Fibroblast of the aortic adventitia (primary cell): ENCODE measurements at regions not wholly inside any gene's neighbourhood (a gene's known extent, or its start where the extent isn't known, plus 50 kb on each side); places are given as distances from the start of the nearest gene placed in this dataset.
A peak's percentile ranks its signal among the peaks of the same experiment; 100 is the strongest.

Experiments used
- DNase-seq: peaks from one replicate; pipeline ENCODE4 v3.0.0-alpha.2; 2010; ENCODE audit warnings: low read depth
- H3K4me3 ChIP-seq: 2 replicates; pipeline ENCODE4 v1.5.1; 2011; ENCODE audit warnings: low read depth, mild to moderate bottlenecking, control low read depth, low read length, moderate library complexity
- CTCF ChIP-seq: IDR thresholded peaks from 2 replicates; pipeline ENCODE4 v1.5.1; 2011; ENCODE audit warnings: mild to moderate bottlenecking, low read length, control low read depth, inconsistent platforms; ENCODE audit not compliant: insufficient read depth

DNA sequence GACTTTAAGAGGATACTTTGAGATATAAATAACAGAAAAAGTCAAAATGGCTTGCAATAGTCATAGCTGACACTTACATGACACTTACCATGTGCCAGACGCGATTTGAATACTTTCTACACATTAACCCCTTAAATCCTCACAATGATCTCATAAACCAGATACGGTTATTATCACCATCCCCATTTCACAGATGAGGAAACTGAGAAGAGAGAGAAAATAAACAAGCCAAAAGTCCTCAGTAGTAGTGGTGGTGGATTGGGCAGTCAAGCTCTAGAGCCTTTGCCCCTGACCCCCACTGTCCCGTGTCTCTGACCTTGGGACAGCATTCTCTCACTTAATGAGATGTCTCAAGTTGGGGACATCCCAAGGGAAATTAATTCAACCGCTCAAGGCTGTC, 105.2 kb upstream of the TAF1B start:
- TF ChIP-seq CTCF = no peak
- DNase-seq = no peak
- H3K4me3 ChIP-seq = no peak overlapping the region

DNA sequence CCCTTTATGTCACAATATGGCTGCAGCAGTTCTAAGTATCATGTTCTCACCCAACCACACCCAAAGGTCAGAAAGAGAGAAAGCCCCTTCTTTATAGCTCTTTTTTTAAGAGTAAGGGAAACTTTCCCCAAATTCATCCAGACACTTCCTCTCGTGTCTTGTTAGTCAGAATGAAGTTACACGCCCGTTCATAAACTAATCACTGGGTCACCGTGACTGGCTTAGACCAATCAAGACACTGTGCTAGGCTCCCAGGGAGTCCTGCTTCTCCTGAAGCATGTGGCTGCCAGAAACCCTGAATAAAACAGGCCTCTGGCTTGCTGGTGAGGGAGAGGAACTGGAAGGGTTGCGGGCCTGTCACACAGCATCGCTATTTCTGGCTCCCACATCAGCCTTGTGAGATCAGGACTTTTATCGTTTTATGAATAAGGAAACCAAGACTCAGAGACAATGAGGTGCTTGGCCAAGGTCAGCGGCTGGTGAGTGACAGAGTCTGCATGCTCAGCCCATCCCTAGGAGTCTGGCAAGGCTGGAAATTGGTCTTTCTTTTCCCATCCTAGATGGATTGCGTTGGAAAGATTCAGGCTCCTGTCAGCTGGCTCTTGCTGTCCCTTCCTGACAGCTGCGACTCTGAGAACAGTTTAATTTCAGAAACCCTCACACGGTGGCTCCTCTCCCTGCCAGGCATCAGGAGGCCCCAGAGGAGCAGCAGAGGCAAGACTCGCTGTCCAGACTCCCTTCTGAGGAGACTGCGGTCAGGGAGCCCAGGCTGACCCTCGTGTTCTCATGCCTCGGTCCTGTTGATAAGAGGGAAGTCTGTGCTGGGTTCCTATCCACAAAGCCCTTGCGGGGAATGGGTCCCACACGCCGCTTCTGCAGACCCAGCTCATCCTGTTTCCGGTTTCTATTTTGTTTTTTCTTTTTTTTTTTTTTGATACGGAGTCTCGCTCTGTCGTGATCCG, 104.5 kb upstream of the TAF1B start:
- peak; percentile 59 for DNase-seq
- peak overlapping the region; percentile 25 for H3K4me3 ChIP-seq
- no peak for TF ChIP-seq CTCF

DNA sequence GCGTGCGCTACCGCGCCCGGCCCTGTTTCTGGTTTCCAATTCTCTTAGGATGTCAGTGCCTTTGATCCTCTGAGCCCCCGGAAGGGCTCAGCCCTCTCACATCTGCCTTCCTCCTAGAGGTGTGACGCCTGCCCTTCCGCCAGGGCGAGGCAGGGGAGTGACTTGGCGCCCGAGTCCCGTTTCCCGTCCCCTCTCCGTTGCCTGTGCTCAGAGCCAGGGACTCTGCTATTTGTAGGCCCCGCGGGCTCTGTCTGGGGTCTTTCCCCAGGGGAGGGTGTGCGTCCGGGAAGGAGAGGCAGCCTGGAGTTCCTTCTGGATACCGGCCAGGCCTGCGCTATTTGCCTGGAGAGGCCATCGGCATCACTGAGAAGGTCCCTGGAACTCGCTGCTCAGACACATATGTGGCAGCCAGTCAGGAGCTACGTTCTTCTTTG, 103.7 kb upstream of the TAF1B start:
- peak; percentile 41 for DNase-seq
- no peak for TF ChIP-seq CTCF
- no peak overlapping the region for H3K4me3 ChIP-seq

DNA sequence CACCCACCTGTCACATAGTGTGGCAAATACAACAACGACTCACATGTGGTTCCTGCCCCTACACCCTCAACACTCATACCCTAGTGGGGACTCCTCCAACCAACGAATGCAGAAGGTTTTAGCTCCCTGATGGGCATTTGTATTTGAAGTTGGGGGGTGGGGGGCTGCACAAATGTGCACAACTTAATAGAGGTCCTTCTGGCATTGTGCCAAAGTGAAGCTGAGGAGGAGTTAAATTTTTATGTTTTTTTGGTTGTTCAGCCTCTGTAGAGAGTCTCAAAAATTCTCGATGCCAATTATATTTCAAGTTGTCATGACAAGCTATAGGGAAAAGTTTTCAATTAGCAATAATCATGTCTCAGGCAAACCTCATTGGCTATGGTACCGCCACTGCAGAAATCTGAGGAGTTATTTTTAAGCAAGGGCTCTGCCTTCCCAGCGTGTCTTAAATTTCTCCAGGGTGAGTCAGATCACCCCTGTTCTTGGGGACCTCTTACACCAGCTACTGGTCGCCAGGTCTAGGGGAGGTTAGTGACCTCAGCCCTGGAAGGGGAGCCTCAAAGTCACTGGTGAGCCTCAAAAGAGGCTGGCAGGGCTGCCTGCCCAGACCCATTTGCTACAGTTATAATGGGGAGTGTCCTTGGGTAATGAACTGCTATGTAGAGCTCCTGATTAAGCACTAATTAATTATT, 102.7 kb upstream of the TAF1B start:
- no peak for DNase-seq
- H3K4me3 ChIP-seq = no peak overlapping the region
- no peak for TF ChIP-seq CTCF

DNA sequence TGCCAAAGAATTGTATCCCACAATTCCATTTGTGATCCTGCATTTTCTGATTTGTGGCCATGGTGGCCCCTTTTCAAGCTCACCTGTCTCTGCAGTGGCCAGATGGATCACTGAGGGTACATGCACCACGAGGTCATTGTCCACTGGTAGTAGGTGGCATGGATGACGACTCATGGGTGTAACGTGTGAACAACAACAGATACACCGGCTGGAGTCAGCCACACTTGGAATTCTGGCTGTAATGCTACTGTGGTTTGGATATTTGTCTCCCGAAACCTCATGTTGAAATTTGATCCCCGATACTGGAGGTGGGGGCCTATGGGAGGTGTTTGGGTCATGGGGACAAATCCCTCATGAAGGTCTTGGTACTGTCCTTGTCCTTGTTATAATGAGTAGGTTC, 102.2 kb upstream of the TAF1B start:
- TF ChIP-seq CTCF = no peak
- DNase-seq = no peak
- no peak overlapping the region for H3K4me3 ChIP-seq

DNA sequence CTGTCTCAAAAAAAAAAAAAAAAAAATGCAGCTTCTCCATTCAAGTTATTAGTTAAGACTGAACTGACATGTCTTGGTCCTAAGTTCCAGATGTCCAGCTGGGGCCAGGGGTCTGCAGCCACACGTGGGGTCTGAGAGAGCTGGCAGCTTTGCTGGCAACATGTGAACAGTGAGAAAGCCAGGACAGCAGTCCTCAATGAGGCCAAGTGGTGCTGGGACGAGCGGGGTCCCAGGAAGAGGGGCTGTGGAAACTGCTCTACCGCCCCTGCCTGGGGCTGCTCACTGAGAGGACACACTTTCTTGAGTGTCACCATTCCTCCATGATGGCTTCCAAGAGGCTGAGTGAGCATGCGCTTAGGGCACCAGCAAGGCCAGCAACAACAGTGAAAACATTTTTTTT, 100.7 kb upstream of the TAF1B start:
- H3K4me3 ChIP-seq = no peak overlapping the region
- TF ChIP-seq CTCF = no peak
- DNase-seq = no peak
